Endothelial cell of umbilical vein (primary cell): ENCODE measurements at regions not wholly inside any gene's neighbourhood (a gene's known extent, or its start where the extent isn't known, plus 50 kb on each side); places are given as distances from the start of the nearest gene placed in this dataset.

Experiments
- BruUV-seq: library from RNA; stranded (reverse); fragments of 400-500 nt; replicated peaks from 2 replicates; lab custom pipeline; 2021; lab: Mats Ljungman, UMichigan
- CTCF ChIA-PET: fragments of 300-600, 350-600 bp; sonication (Branson Sonifier 250); formaldehyde crosslinking; loops from one replicate; lab custom pipeline; 2021; ENCODE audit warnings: antibody characterized with exemption, inconsistent platforms; lab: Charles Lee
- POLR2A ChIA-PET: fragments of 300-600, 350-600 bp; sonication (Branson Sonifier 250); formaldehyde crosslinking; loops from one replicate; lab custom pipeline; 2021; ENCODE audit warnings: antibody characterized with exemption, inconsistent platforms; lab: Charles Lee
- DNase-seq: peaks from one replicate; pipeline ENCODE4 v3.0.0-alpha.2; 2011; ENCODE audit warnings: low read depth, low spot score
- FAIRE-seq: peaks from 2 replicates; lab custom pipeline; 2011; peaks lifted over from hg19 to GRCh38; lab: Jason Lieb, UNC
- H2AFZ ChIP-seq: 2 replicates; pipeline ENCODE4 v1.6.0; 2012; ENCODE audit warnings: low read depth, low read length, control low read depth, inconsistent platforms
- H3K27ac ChIP-seq: 2 replicates; pipeline ENCODE4 v1.5.1; 2011; ENCODE audit warnings: low read depth, mild to moderate bottlenecking, control low read depth, low read length, moderate library complexity; ENCODE audit not compliant: insufficient read depth
- H3K27me3 ChIP-seq, 2 experiments: 2 replicates each; pipeline versions ENCODE4 v1.6.0 to v1.6.1; 2011; ENCODE audit warnings: low read length in 2 of 2, mixed read lengths in 1 of 2; ENCODE audit not compliant: control insufficient read depth in 2 of 2, insufficient read depth in 2 of 2
- H3K36me3 ChIP-seq, 2 experiments: 2 replicates in 1 of 2; 3 replicates in 1 of 2; pipeline ENCODE4 v1.5.1; 2011; ENCODE audit warnings: low read length in 2 of 2, mild to moderate bottlenecking in 1 of 2, moderate library complexity in 1 of 2; ENCODE audit not compliant: control insufficient read depth in 2 of 2, insufficient read depth in 2 of 2; ENCODE audit errors: extremely low read depth in 1 of 2
- H3K4me1 ChIP-seq: 3 replicates; pipeline ENCODE4 v1.5.1; 2011; ENCODE audit warnings: mild to moderate bottlenecking, low read length; ENCODE audit not compliant: control insufficient read depth, insufficient read depth; ENCODE audit errors: extremely low read depth
- H3K4me2 ChIP-seq: 2 replicates; pipeline ENCODE4 v1.6.1; 2011; ENCODE audit warnings: low read length, control low read depth, mixed read lengths; ENCODE audit not compliant: insufficient read depth
- H3K4me3 ChIP-seq, 3 experiments: fragments of 200-600 bp in 1 of 3; sonication (generic), shearing (Covaris generic) in 1 of 3; replicated peaks in 1 of 3; 2 replicates each; pipeline ENCODE4 v1.5.1; 2011 to 2016; ENCODE audit warnings: control low read depth in 3 of 3, low read length in 3 of 3, mild to moderate bottlenecking in 2 of 3, inconsistent platforms in 1 of 3, low read depth in 1 of 3, moderate library complexity in 1 of 3; ENCODE audit not compliant: insufficient read depth in 1 of 3
- H3K79me2 ChIP-seq: 2 replicates; pipeline ENCODE4 v1.6.0; 2012; ENCODE audit warnings: low read length, inconsistent platforms; ENCODE audit not compliant: control insufficient read depth, insufficient read depth
- H3K9ac ChIP-seq: replicated peaks from 2 replicates; pipeline ENCODE3; 2011; ENCODE audit warnings: low read length, control low read depth; ENCODE audit not compliant: insufficient read depth; ENCODE audit errors: extremely low read depth
- H3K9me1 ChIP-seq: replicated peaks from 3 replicates; pipeline ENCODE4 v1.6.0; 2011; ENCODE audit warnings: mild to moderate bottlenecking, low read length; ENCODE audit not compliant: control insufficient read depth, insufficient read depth; ENCODE audit errors: extremely low read depth
- H3K9me3 ChIP-seq: replicated peaks from 2 replicates; pipeline ENCODE4 v1.5.1; 2012; ENCODE audit warnings: low read length, inconsistent platforms; ENCODE audit not compliant: control insufficient read depth, insufficient read depth
- H4K20me1 ChIP-seq: replicated peaks from 2 replicates; pipeline ENCODE3; 2011; ENCODE audit warnings: mild to moderate bottlenecking, low read length; ENCODE audit not compliant: control insufficient read depth, insufficient read depth; ENCODE audit errors: extremely low read depth
- EZH2 ChIP-seq: IDR thresholded peaks from 2 replicates; pipeline ENCODE4 v1.6.1; 2012; ENCODE audit warnings: borderline replicate concordance, low read depth, mild to moderate bottlenecking, moderate library complexity, low read length, inconsistent platforms; ENCODE audit not compliant: severe bottlenecking
- FOS ChIP-seq: IDR thresholded peaks from 2 replicates; pipeline ENCODE4 v1.6.1; 2011; ENCODE audit warnings: mild to moderate bottlenecking, low read length, moderate library complexity, borderline replicate concordance; ENCODE audit not compliant: insufficient read depth
- GATA2 ChIP-seq: IDR thresholded peaks from 2 replicates; pipeline ENCODE4 v1.7.0; 2011; ENCODE audit warnings: low read depth, mild to moderate bottlenecking, moderate library complexity, mixed read lengths, low read length; ENCODE audit not compliant: insufficient read length, insufficient read depth
- JUN ChIP-seq: IDR thresholded peaks from 2 replicates; pipeline ENCODE4 v1.6.1; 2011; ENCODE audit warnings: borderline replicate concordance, low read depth; ENCODE audit not compliant: insufficient read length, insufficient read depth
- MYC ChIP-seq: IDR thresholded peaks from one replicate; pipeline ENCODE4 v1.6.1; 2011; ENCODE audit warnings: mild to moderate bottlenecking, low read depth, low read length
- POLR2A ChIP-seq: IDR thresholded peaks from 2 replicates; pipeline ENCODE4 v1.6.1; 2012; ENCODE audit warnings: low read depth, mild to moderate bottlenecking, control low read depth, low read length
- POLR2AphosphoS5 ChIP-seq: IDR thresholded peaks from 2 replicates; pipeline ENCODE4 v1.6.1; 2012; ENCODE audit warnings: low read depth, mild to moderate bottlenecking, control low read depth, low read length, moderate library complexity; ENCODE audit not compliant: insufficient read depth
- dilution Hi-C: fragments of 300-500 bp; cut with MboI; formaldehyde crosslinking; loops from one replicate; pipeline ENCODE4 v1.15.0; 2019; ENCODE audit warnings: low sequenced_read_pairs; ENCODE audit not compliant: extremely low pct_ligation_motif_present
- intact Hi-C: fragments of 100-400 bp; cut with micrococcal nuclease; formaldehyde crosslinking; loops from one replicate; pipeline ENCODE4 v1.10.0; 2022
- TF ChIP-seq, protein P1 (sequence below): IDR thresholded peaks from 2 replicates; pipeline ENCODE4 v1.6.1; 2011; ENCODE audit not compliant: insufficient read depth, insufficient read length
- TF ChIP-seq, protein P2 (sequence below), 2 donors: IDR thresholded peaks; 1 replicate in 1 of 2; 2 replicates in 1 of 2; pipeline ENCODE4 v1.5.1; 2011; ENCODE audit warnings: low read length in 2 of 2, mild to moderate bottlenecking in 2 of 2, moderate library complexity in 2 of 2, control low read depth in 1 of 2, inconsistent platforms in 1 of 2, low read depth in 1 of 2; ENCODE audit not compliant: insufficient read depth in 1 of 2; ENCODE audit errors: extremely low read depth in 1 of 2

DNA sequence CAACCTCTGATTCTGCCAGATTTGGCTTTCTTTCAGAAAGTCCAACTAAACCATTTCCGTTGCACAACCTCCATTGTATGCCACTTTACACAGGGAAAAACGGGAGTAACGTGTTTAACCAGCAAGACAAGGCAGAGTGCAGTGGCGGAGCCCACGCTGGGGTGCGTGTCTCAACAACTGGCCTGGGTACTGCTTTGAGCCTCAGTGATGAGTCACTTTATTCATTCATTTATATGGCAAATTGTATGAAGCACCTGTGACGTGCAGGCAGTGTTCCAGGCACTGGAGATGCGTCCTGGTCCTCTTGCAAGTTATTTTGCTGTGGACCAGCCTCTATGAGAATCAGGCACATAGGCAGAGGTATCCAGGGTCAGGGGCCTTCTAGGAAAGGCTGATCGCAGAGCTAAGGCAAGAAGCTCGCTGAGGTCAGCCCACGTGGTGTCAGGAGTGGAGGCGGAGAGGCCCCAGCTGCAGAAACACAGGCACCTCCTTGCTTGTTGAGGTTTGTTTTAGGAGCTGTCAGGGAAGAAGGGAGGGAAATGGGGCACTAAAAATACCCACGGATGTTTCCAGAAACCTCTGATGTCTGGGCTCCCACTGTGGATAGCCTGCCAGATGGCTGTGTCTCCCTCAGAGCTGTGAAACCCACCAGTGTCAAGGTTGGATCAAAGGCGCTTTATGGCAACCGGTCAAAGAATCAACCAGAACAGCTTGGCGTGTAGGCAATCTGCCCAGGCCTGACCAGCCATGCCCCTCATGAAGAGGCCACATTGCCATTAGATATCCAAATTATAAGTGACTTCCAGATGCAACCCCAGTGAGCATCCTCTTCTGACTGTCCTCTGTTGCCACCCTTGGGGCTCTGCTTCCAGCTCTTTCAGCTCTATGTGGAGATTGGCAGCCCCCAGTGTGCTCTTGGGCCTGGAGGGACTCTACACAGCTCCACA is 157.2 kb downstream of the CD83 start:
- no peaks in the 10 kb centered on the region for H3K36me3 ChIP-seq
- FAIRE-seq (no peak), DNase-seq (no peak)
- H3K9ac ChIP-seq: no peak overlapping the region
- no peaks in the 10 kb centered on the region for H3K9me1 ChIP-seq
- no peaks in the 10 kb centered on the region for H4K20me1 ChIP-seq
- ChIA-PET POLR2A (no interaction called here), CTCF (no interaction called here)
- intact Hi-C loops (no loop called here), dilution Hi-C loops (no loop called here)
- TF ChIP-seq POLR2A (no peak), GATA2 (no peak), JUN (no peak), FOS (no peak), MYC (no peak), EZH2 (no peak), POLR2AphosphoS5 (no peak)
- TF ChIP-seq, protein P1, sequence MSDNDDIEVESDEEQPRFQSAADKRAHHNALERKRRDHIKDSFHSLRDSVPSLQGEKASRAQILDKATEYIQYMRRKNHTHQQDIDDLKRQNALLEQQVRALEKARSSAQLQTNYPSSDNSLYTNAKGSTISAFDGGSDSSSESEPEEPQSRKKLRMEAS: no peak
- TF ChIP-seq, protein P2, sequence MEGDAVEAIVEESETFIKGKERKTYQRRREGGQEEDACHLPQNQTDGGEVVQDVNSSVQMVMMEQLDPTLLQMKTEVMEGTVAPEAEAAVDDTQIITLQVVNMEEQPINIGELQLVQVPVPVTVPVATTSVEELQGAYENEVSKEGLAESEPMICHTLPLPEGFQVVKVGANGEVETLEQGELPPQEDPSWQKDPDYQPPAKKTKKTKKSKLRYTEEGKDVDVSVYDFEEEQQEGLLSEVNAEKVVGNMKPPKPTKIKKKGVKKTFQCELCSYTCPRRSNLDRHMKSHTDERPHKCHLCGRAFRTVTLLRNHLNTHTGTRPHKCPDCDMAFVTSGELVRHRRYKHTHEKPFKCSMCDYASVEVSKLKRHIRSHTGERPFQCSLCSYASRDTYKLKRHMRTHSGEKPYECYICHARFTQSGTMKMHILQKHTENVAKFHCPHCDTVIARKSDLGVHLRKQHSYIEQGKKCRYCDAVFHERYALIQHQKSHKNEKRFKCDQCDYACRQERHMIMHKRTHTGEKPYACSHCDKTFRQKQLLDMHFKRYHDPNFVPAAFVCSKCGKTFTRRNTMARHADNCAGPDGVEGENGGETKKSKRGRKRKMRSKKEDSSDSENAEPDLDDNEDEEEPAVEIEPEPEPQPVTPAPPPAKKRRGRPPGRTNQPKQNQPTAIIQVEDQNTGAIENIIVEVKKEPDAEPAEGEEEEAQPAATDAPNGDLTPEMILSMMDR (IDR thresholded peaks at IDR 0.05; ENCODE audit: extremely low read depth in 1 of 2, insufficient read depth in 1 of 2, low read depth in 1 of 2, low read length in 2 of 2): no peak
- H3K4me2 ChIP-seq: no peak overlapping the region
- BruUV-seq: no TSS peak
- H3K27ac ChIP-seq: no peak overlapping the region
- no peaks in the 10 kb centered on the region for H3K27me3 ChIP-seq
- no peaks in the 10 kb centered on the region for H3K4me1 ChIP-seq
- peaks cover 16% of the 10 kb centered on the region for H3K9me3 ChIP-seq
- H2AFZ ChIP-seq: no peak overlapping the region
- H3K79me2 ChIP-seq: no peaks in the 10 kb centered on the region
- H3K4me3 ChIP-seq: no peak overlapping the region
